H1 (cell line): ENCODE measurements at regions not wholly inside any gene's neighbourhood (a gene's known extent, or its start where the extent isn't known, plus 50 kb on each side); places are given as distances from the start of the nearest gene placed in this dataset.

Experiments used
- CTCF ChIA-PET: fragments of 300-600 bp; sonication (Branson Sonifier 250); formaldehyde crosslinking; loops from one replicate; lab custom pipeline; 2021; ENCODE audit not compliant: partially characterized antibody; lab: Charles Lee
- POLR2A ChIA-PET: fragments of 300-600 bp; sonication (Branson Sonifier 250); formaldehyde crosslinking; loops from one replicate; lab custom pipeline; 2021; ENCODE audit warnings: inconsistent platforms; ENCODE audit not compliant: partially characterized antibody; lab: Charles Lee
- DNase-seq, 2 experiments: peaks; one replicate each; pipeline versions ENCODE4 v3.0.0 to v3.0.0-alpha.2; 2010 to 2022; ENCODE audit warnings: low spot score in 2 of 2, low read depth in 1 of 2, mixed read lengths in 1 of 2
- FAIRE-seq: peaks from 2 replicates; lab custom pipeline; 2011; peaks lifted over from hg19 to GRCh38; lab: Jason Lieb, UNC
- H2AFZ ChIP-seq: 2 replicates; pipeline ENCODE4 v1.8.1; 2012; ENCODE audit warnings: low read length, inconsistent platforms
- H2AK5ac ChIP-seq: 2 replicates; pipeline ENCODE4 v1.6.1; 2013; ENCODE audit warnings: low read depth, low read length
- H2BK120ac ChIP-seq: replicated peaks from 2 replicates; pipeline ENCODE3; 2013; ENCODE audit warnings: low read depth, low read length, inconsistent platforms
- H2BK12ac ChIP-seq: 2 replicates; pipeline ENCODE4 v1.6.1; 2013; ENCODE audit warnings: low read depth, low read length
- H2BK15ac ChIP-seq: 2 replicates; pipeline ENCODE4 v1.6.1; 2013; ENCODE audit warnings: low read length
- H2BK20ac ChIP-seq: 2 replicates; pipeline ENCODE4 v1.6.1; 2013; ENCODE audit warnings: low read length
- H2BK5ac ChIP-seq: 2 replicates; pipeline ENCODE4 v1.6.1; 2013; ENCODE audit warnings: low read depth, low read length
- H3K14ac ChIP-seq: 2 replicates; pipeline ENCODE4 v1.6.1; 2013; ENCODE audit warnings: inconsistent platforms; ENCODE audit not compliant: insufficient read length
- H3K18ac ChIP-seq: 2 replicates; pipeline ENCODE4 v1.6.1; 2013; ENCODE audit warnings: low read length; ENCODE audit errors: extremely low read depth
- H3K23ac ChIP-seq: 2 replicates; pipeline ENCODE4 v1.6.1; 2013; ENCODE audit warnings: inconsistent platforms; ENCODE audit not compliant: insufficient read length
- H3K23me2 ChIP-seq: 2 replicates; pipeline ENCODE4 v1.6.1; 2013; ENCODE audit warnings: low read depth, low read length
- H3K27ac ChIP-seq: 2 replicates; pipeline ENCODE4 v1.6.1; 2011; ENCODE audit warnings: low read depth, low read length, inconsistent platforms
- H3K27me3 ChIP-seq, 4 experiments: replicated peaks in 1 of 4; 1 replicate in 1 of 4; 2 replicates in 3 of 4; pipeline versions ENCODE4 v1.6.1 to v1.8.1; 2011 to 2013; ENCODE audit warnings: low read length in 3 of 4, mild to moderate bottlenecking in 3 of 4, inconsistent platforms in 2 of 4, mixed read lengths in 2 of 4, moderate library complexity in 1 of 4; ENCODE audit not compliant: control insufficient read depth in 3 of 4, insufficient read depth in 3 of 4; ENCODE audit errors: extremely low read depth in 1 of 4
- H3K36me3 ChIP-seq, 4 experiments: 2 replicates each; pipeline versions ENCODE4 v1.6.1 to v1.8.1; 2011 to 2013; ENCODE audit warnings: mild to moderate bottlenecking in 4 of 4, low read length in 3 of 4, moderate library complexity in 2 of 4, control low read depth in 1 of 4, inconsistent platforms in 1 of 4; ENCODE audit not compliant: insufficient read depth in 4 of 4, control insufficient read depth in 2 of 4
- H3K4ac ChIP-seq: replicated peaks from 2 replicates; pipeline ENCODE3; 2013; ENCODE audit warnings: low read length, low read depth, mixed read lengths, inconsistent platforms; ENCODE audit not compliant: insufficient read length
- H3K4me1 ChIP-seq, 4 experiments: replicated peaks in 1 of 4; 1 replicate in 1 of 4; 2 replicates in 3 of 4; pipeline versions ENCODE4 v1.6.1 to v1.8.1; 2011 to 2013; ENCODE audit warnings: low read length in 3 of 4, inconsistent platforms in 2 of 4, mixed read lengths in 1 of 4; ENCODE audit not compliant: insufficient read depth in 4 of 4, control insufficient read depth in 3 of 4
- H3K4me2 ChIP-seq, 2 experiments: 2 replicates each; pipeline versions ENCODE4 v1.6.1 to v1.8.1; 2011 to 2013; ENCODE audit warnings: low read depth in 2 of 2, low read length in 2 of 2, control low read depth in 1 of 2, inconsistent platforms in 1 of 2, mild to moderate bottlenecking in 1 of 2; ENCODE audit not compliant: insufficient read depth in 1 of 2
- H3K4me3 ChIP-seq, 4 experiments: fragments of 200-600, 300-600 bp in 1 of 4; sonication (generic), shearing (Covaris generic), sonication (Bioruptor Twin) in 1 of 4; 2 replicates each; pipeline versions ENCODE4 v1.5.1 to v1.8.1; 2011 to 2016; ENCODE audit warnings: low read length in 4 of 4, low read depth in 3 of 4, control low read depth in 2 of 4, inconsistent platforms in 2 of 4, mild to moderate bottlenecking in 2 of 4, mixed read lengths in 1 of 4, moderate library complexity in 1 of 4; ENCODE audit not compliant: insufficient read depth in 2 of 4; ENCODE audit errors: extremely low read depth in 1 of 4
- H3K56ac ChIP-seq: replicated peaks from 2 replicates; pipeline ENCODE3; 2013; ENCODE audit warnings: low read depth, mild to moderate bottlenecking, mixed read lengths, low read length, inconsistent platforms; ENCODE audit not compliant: insufficient read length
- H3K79me1 ChIP-seq: 2 replicates; pipeline ENCODE4 v1.6.1; 2013; ENCODE audit warnings: low read depth, low read length, control low read depth
- H3K79me2 ChIP-seq, 2 experiments: 2 replicates each; pipeline versions ENCODE4 v1.6.1 to v1.8.1; 2012 to 2013; ENCODE audit warnings: low read length in 2 of 2, mild to moderate bottlenecking in 2 of 2, inconsistent platforms in 1 of 2; ENCODE audit not compliant: insufficient read depth in 2 of 2, control insufficient read depth in 1 of 2
- H3K9ac ChIP-seq, 4 experiments: replicated peaks in 1 of 4; 1 replicate in 1 of 4; 2 replicates in 3 of 4; pipeline versions ENCODE4 v1.6.1 to v1.8.1; 2011 to 2013; ENCODE audit warnings: low read depth in 3 of 4, low read length in 3 of 4, control low read depth in 2 of 4, mild to moderate bottlenecking in 2 of 4, moderate library complexity in 2 of 4, inconsistent platforms in 1 of 4; ENCODE audit errors: extremely low read depth in 1 of 4
- H3K9me3 ChIP-seq, 2 experiments: 2 replicates each; pipeline versions ENCODE4 v1.6.1 to v1.8.1; 2012 to 2013; ENCODE audit warnings: mild to moderate bottlenecking in 2 of 2, moderate library complexity in 2 of 2, control low read depth in 1 of 2, inconsistent platforms in 1 of 2, low read depth in 1 of 2, low read length in 1 of 2, mixed read lengths in 1 of 2; ENCODE audit not compliant: insufficient read depth in 2 of 2
- H4K20me1 ChIP-seq, 2 experiments: replicated peaks in 1 of 2; 2 replicates each; pipeline versions ENCODE3 to v1.8.1; 2011 to 2013; ENCODE audit warnings: inconsistent platforms in 2 of 2, low read length in 2 of 2, mild to moderate bottlenecking in 1 of 2; ENCODE audit not compliant: insufficient read depth in 2 of 2, control insufficient read depth in 1 of 2
- H4K5ac ChIP-seq: 2 replicates; pipeline ENCODE4 v1.6.1; 2013; ENCODE audit warnings: low read length, low read depth, mixed read lengths, inconsistent platforms; ENCODE audit not compliant: insufficient read length
- H4K8ac ChIP-seq: 2 replicates; pipeline ENCODE4 v1.8.0; 2013; ENCODE audit warnings: mild to moderate bottlenecking, moderate library complexity, low read length, inconsistent platforms; ENCODE audit not compliant: insufficient read depth; ENCODE audit errors: extremely low read depth
- H4K91ac ChIP-seq: replicated peaks from 2 replicates; pipeline ENCODE3; 2013; ENCODE audit warnings: low read length, mixed read lengths, inconsistent platforms; ENCODE audit not compliant: insufficient read length
- CEBPB ChIP-seq: IDR thresholded peaks from 2 replicates; pipeline ENCODE4 v1.6.1; 2012; ENCODE audit warnings: low read depth, low read length
- EP300 ChIP-seq, 2 experiments: IDR thresholded peaks; 1 replicate in 1 of 2; 2 replicates in 1 of 2; pipeline ENCODE4 v1.6.1; 2011 to 2012; ENCODE audit warnings: low read depth in 2 of 2, low read length in 2 of 2, mild to moderate bottlenecking in 2 of 2, borderline replicate concordance in 1 of 2, inconsistent platforms in 1 of 2, moderate library complexity in 1 of 2
- GTF2F1 ChIP-seq: IDR thresholded peaks from 2 replicates; pipeline ENCODE4 v1.6.1; 2012; ENCODE audit warnings: low read depth, low read length, improper control_type of control experiment, borderline replicate concordance
- HDAC2 ChIP-seq, 2 experiments: fragments of 300-600 bp in 1 of 2; sonication (generic) in 1 of 2; IDR thresholded peaks; 2 replicates each; pipeline ENCODE4 v1.6.1; 2011 to 2012; ENCODE audit warnings: low read depth in 2 of 2, low read length in 2 of 2, mild to moderate bottlenecking in 2 of 2, moderate library complexity in 2 of 2, borderline replicate concordance in 1 of 2, inconsistent platforms in 1 of 2
- JUN ChIP-seq: IDR thresholded peaks from 2 replicates; pipeline ENCODE4 v1.6.1; 2011; ENCODE audit warnings: low read depth, mild to moderate bottlenecking, improper control_type of control experiment, low read length
- KDM5A ChIP-seq: fragments of 200-600 bp; IDR thresholded peaks from 2 replicates; pipeline ENCODE4 v1.7.1; 2012; ENCODE audit warnings: mild to moderate bottlenecking, low read length, inconsistent platforms, mixed read lengths
- RBBP5 ChIP-seq: IDR thresholded peaks from 2 replicates; pipeline ENCODE4 v1.7.1; 2012; ENCODE audit warnings: low read depth, mild to moderate bottlenecking, inconsistent platforms, low read length, moderate library complexity, borderline replicate concordance
- RXRA ChIP-seq: IDR thresholded peaks from 2 replicates; pipeline ENCODE4 v1.6.1; 2011; ENCODE audit warnings: low read depth, mild to moderate bottlenecking, low read length, moderate library complexity; ENCODE audit not compliant: insufficient read depth
- SP2 ChIP-seq: IDR thresholded peaks from 2 replicates; pipeline ENCODE4 v1.6.1; 2012; ENCODE audit warnings: mild to moderate bottlenecking, low read length, inconsistent platforms
- SRF ChIP-seq: IDR thresholded peaks from 2 replicates; pipeline ENCODE4 v1.6.1; 2011; ENCODE audit warnings: mild to moderate bottlenecking, low read depth, low read length, moderate library complexity
- SUZ12 ChIP-seq: fragments of 200-600 bp; sonication (generic); IDR thresholded peaks from 2 replicates; pipeline ENCODE4 v1.6.1; 2012; ENCODE audit warnings: mild to moderate bottlenecking, inconsistent platforms, low read length, moderate library complexity, mixed read lengths
- TAF7 ChIP-seq: optimal IDR thresholded peaks from 2 replicates; pipeline ENCODE3; 2011; ENCODE audit warnings: low read depth, mild to moderate bottlenecking, inconsistent platforms, low read length, moderate library complexity, borderline replicate concordance
- USF2 ChIP-seq: IDR thresholded peaks from 2 replicates; pipeline ENCODE4 v1.6.1; 2011; ENCODE audit warnings: low read length, improper control_type of control experiment
- WGBS, 2 experiments: shearing (Covaris generic) in 1 of 2; methylation state at CpG; one replicate each; pipeline versions ENCODE4 v1.1.6 to v1.1.7; 2013 to 2015; ENCODE audit warnings: low lambda C conversion rate in 2 of 2, mixed read lengths in 2 of 2, inconsistent platforms in 1 of 2, low coverage in 1 of 2, missing lambda C conversion rate in 1 of 2; ENCODE audit not compliant: insufficient replicate concordance in 2 of 2, insufficient coverage in 1 of 2, insufficient read length in 1 of 2; ENCODE audit errors: extremely low coverage in 1 of 2, missing lambda C conversion rate in 1 of 2; 5-methylcytosine and 5-hydroxymethylcytosine counted together

- Histone ChIP-seq H3K56ac (no peak overlapping the region), H2BK15ac (no peak overlapping the region), H2BK20ac (no peak overlapping the region), H3K36me3 (no peaks in the 10 kb centered on the region), H3K4me1 (no peaks in the 10 kb centered on the region), H3K9ac (no peak overlapping the region), H3K27ac (no peak overlapping the region), H2BK5ac (no peak overlapping the region), H3K14ac (no peak overlapping the region), H3K79me2 (no peaks in the 10 kb centered on the region), H3K4ac (no peak overlapping the region), H3K4me3 (no peak overlapping the region), H3K79me1 (no peaks in the 10 kb centered on the region), H4K8ac (no peak overlapping the region; the same call in 1 of the 2 replicates), H2AK5ac (no peak overlapping the region), H3K23me2 (no peaks in the 10 kb centered on the region), H4K5ac (no peak overlapping the region), H2BK12ac (no peak overlapping the region), H3K23ac (no peak overlapping the region), H3K4me2 (peak overlapping the region in 1 of 2 experiments; percentile 43; a peak in 1 of 4 replicates), H4K91ac (no peak overlapping the region), H3K18ac (no peak overlapping the region), H2BK120ac (no peak overlapping the region), H3K27me3 (no peaks in the 10 kb centered on the region), H2AFZ (no peak overlapping the region; the same call in 1 of the 2 replicates), H3K9me3 (no peaks in the 10 kb centered on the region), H4K20me1 (no peaks in the 10 kb centered on the region)
- ChIA-PET POLR2A (no interaction called here), CTCF (interaction anchor here (1.0 to 1.3 kb wide), 2 partner anchors 11 to 89 kb away, joined by 3 read pairs; no protein-coding TSS in a partner anchor)
- WGBS, 2 experiments = 58% methylated on average over 5 of the region's 5 CpGs; no CpG with 5 or more reads in 1 of the 2 experiments
- no peak for FAIRE-seq
- no peak for DNase-seq
- TF ChIP-seq CEBPB = no peak
- no peak for TF ChIP-seq USF2
- TF ChIP-seq EP300 (IDR thresholded peaks at IDR 0.05; ENCODE audit: borderline replicate concordance in 1 of 2, low read depth in 2 of 2, low read length in 2 of 2) = no peak
- no peak for TF ChIP-seq TAF7
- TF ChIP-seq KDM5A = no peak
- no peak for TF ChIP-seq SRF
- TF ChIP-seq SUZ12 = no peak
- no peak for TF ChIP-seq RBBP5
- TF ChIP-seq HDAC2 (IDR thresholded peaks at IDR 0.05; ENCODE audit: borderline replicate concordance in 1 of 2, low read depth in 2 of 2, low read length in 2 of 2) = no peak
- no peak for TF ChIP-seq GTF2F1
- TF ChIP-seq RXRA = no peak
- no peak for TF ChIP-seq JUN
- TF ChIP-seq SP2 = no peak
These were observed 222.4 kb upstream of the RBBP8 start for GRCh38 chr18:22710673-22711191.
